ENCODE measurements at regions not wholly inside any gene's neighbourhood (a gene's known extent, or its start where the extent isn't known, plus 50 kb on each side); places are given as distances from the start of the nearest gene placed in this dataset.
"Not testable (repeated sequence)": the region's sequence is repeated elsewhere in the genome, so short reads cannot be mapped to it uniquely, and the experiment has no call there.

DNA sequence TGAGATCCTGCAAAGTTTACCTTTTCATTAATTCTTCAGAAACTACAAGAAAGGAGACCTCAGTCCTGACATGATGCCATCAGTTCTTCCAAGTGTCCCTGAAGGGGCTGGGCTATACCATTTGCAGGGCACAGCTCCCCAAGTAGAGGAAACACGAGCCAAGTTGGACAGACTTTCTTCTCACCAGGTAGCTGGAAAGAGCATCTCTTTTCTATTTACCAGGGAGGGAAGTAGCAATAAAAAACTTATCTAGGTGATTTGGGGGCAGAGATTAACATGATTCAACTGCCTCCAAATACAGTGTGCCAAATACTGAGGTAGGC, 103.9 kb upstream of the KCND3 start:
- DNase-seq (ENCODE audit: low read depth in 1 of 2, low spot score in 1 of 2): no peak

DNA sequence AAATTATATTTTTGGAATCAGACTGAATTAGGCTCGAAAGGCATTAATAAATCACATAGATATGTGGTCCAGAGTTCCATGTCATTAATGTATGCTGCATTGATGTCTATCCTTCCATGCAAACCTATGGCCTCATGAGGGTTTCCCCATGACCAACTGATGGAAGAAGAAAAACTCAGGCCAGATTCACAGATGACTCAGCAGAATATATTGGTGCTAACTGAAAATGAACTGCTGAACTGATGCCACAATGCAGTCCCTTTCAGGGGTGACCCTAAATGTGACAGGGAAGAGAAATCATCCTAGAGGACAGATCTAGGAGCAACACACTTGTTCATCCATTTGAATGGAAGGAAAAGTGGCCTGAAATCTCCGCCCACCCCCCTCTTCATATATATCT, 110.5 kb upstream of the KCND3 start:
- no peak for DNase-seq (ENCODE audit: low read depth in 1 of 2, low spot score in 1 of 2)

DNA sequence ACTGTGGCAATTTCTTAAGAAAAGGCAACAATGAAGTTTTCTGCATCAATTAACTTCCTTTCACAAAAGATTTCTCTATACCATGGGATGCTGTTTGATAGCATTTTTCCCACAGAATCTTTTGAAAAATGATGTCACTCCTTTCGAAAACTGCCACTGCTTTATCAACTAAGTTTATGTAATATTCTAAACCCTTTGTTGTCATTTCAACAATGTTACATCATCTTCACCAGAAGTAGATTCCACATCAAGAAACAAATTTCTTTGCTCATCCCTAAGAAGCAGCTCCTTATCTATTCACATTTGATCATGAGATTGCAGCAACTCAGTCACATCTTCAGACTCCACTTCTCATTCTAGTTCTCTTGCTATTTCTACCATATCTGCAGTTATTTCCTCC, 116.1 kb upstream of the KCND3 start:
- no peak for DNase-seq (ENCODE audit: low read depth in 1 of 2, low spot score in 1 of 2)

DNA sequence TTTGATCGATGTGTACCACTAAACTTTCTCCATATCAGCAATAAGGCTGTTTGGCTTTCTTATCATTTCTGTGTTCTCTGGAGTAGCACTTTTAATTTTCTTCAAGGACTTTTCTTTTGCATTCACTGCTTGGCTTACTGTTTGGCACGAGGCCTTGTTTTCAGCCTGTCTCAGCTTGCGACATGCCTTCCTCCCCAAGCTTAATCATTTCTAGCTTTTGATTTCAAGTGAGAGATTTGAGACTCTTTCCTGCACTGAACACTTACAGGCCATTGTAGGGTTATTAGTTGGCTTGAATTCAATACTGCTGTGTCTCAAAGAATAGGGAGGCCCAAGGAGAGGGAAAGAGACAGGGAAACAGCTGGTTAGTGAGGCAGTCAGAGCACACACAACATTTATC, 120.6 kb upstream of the KCND3 start:
- no peak for DNase-seq (ENCODE audit: low read depth in 1 of 2, low spot score in 1 of 2)

DNA sequence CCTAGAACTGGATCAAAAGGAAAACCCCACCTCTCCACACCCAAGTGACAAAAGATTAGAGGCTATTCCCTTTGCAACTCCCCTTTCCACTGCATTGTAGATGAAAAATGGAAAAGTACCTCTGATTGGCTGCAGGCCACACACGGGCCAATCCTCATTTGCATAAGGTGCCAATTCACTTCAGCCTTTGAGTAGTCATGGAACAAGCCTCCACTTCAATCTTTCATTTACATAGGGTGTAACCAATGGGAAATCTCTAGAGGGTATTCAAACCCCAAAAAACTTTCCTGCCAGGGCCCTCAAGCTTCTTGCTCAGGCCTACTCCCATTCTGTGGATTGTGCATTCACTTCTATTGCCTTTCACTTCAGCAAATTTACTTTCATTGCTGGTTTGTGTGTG, 122.3 kb upstream of the KCND3 start:
- DNase-seq (ENCODE audit: low read depth in 1 of 2, low spot score in 1 of 2): no peak

DNA sequence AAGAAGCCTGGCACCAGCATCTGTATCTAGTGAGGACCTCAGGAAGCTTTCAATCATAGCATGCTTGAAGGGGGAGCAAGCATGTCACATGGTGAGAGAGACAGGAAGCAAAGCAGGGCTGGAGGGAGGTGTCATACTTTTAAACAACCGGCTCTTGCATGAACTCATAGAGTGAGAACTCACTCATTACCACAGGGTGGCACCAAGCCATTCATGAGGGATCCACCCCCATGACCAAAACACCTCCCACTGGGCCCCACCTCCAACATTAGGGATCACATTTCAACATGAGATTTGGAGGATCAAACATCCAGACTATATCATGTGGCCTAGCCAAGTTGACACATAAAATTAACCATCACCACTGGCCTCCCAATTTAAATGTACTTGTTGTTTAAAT, 125.1 kb upstream of the KCND3 start:
- DNase-seq (ENCODE audit: low read depth in 1 of 2, low spot score in 1 of 2): no peak

DNA sequence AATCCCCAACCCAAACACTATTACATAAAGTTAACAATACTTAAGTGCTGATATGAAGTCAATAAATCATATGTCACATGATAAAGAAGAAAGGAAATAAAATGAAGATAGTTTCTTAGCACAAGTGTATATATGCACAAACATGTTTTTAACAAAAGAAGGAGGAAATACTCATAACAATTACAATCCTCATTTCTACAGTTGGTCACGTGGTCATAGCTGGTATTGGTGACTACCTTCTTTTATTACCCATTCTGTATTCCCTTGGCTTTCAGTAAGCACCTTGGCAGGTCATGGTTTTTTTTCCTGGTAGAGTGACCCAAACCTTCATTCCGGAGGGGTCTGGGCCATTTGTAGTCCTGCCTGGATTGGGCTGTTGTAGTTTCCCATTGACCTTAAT, 137.1 kb upstream of the KCND3 start:
- no peak for DNase-seq (ENCODE audit: low read depth in 1 of 2, low spot score in 1 of 2)

DNA sequence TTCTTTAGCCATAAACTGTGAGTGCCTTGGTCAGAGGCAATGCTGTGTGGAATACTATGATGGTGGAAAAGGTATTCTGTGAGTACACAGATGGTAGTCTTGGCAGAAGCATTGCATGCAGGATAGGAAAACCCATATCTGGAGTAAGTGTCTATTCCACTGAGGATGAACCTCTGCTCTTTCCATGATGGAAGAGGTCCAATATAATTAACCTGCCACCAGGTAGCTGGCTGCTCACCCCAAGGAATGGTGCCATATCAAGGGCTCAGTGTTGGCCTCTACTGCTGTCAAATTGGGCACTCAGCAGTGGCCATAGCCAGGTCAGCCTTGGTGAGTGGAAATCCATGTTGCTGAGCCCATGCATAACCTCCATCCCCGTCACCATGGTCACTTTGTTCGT, 138.1 kb upstream of the KCND3 start:
- DNase-seq (ENCODE audit: low read depth in 1 of 2, low spot score in 1 of 2): not testable (repeated sequence)

DNA sequence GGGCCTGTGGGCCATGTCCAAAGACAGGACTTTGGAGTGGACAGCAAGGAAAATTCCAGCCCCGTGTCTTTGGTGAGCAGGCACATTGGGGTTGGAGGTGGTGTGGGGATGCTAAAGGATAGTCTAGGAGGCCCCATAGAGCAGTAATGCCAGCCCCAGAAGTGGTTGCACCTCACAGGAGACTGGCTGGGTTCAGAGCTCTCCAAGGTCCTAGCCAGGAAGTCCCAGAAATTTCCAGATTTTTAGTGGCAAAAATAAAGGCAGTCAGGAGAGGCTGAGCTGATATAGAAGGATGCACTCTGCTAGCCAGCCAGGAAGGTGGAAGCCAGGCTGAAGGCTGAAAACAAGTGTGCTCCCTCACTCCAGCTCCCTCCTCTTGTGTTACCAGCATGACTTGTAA, 144.0 kb upstream of the KCND3 start:
- no peak for DNase-seq (ENCODE audit: low read depth in 1 of 2, low spot score in 1 of 2)

DNA sequence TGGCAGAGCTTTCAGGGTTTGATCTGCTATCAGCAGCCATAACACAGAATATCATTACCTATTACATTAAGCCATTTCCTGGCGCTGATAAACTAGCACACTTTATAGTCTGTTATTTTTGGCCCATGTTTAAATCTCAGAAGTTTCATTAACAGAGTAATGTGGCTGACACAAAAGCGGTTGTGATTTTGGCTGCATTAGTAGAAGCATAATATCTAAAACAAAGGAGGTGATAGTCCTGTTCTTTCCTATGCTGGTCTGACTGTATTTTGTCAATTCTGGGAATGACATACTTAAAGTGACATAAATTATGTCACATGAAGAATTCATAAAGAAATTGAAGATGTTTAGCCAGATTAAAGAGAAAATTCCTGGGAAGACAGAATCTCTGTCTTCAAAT, 151.3 kb upstream of the KCND3 start:
- DNase-seq (ENCODE audit: low read depth in 1 of 2, low spot score in 1 of 2): no peak

DNA sequence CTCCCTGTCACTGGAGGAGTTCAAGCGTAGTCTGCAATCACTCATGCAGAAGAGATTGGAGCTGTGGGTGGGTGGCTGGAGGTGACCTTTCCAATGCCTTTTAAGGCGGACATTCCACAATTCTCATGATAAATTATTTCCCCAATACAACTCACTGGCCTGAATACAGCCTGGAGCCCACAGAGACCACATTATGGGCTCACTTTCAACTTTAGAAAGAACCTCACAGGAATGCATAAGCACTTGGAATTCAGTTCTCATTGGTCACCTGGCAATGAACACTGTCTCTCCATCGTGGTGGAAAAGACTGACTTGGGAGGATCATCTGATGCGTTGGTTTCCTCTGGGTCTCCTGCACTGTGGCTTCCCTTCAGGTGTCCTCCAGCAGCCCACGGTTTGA, 151.8 kb upstream of the KCND3 start:
- no peak for DNase-seq (ENCODE audit: low read depth in 1 of 2, low spot score in 1 of 2)

DNA sequence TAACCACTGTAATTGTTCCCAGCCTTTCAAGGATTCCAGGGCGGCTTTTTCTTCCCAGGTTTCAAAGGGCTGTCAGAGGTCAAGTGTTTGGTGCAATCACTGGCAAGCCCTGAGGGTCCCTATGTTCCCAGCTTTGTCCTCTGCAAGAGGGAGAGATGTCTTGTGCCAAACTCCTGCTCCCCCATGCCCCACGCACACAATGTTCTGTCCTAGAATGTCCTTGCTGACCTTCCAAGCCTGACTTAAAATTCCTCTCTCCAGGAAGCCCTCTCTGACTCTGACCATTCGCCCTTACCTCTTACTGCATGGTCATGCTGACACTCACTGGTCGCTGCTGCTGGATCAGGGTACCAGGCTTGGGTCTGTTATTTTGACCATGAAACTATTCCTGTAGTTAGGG, 152.5 kb upstream of the KCND3 start:
- no peak for DNase-seq (ENCODE audit: low read depth in 1 of 2, low spot score in 1 of 2)

DNA sequence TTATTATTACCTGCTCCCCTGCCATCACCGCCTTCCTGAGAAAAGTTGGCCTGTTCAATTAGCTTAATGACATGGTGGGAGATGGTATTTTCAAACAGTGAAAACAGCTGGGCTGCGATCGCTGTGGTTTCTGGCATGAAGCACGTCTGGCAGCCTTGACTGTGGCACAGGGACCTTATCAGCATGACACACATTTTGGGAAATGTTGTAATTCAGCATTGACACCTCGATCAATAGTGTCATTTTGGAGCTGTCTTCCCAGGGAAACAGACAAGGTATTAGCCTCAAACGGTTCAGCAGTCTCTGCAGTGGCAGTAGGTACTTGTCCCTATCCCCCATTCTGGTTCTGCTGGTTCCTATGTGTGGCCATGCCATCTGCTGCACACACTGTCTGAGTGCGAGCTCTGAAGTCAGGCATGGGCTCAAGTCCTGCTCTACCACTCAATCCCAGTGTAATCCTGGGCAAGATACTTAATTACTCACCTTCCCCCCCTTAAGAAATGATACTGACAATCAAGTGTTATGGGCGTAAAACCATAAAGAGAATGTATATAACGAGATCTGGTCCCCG, 154.5 kb upstream of the KCND3 start:
- DNase-seq (ENCODE audit: low read depth in 1 of 2, low spot score in 1 of 2): no peak

DNA sequence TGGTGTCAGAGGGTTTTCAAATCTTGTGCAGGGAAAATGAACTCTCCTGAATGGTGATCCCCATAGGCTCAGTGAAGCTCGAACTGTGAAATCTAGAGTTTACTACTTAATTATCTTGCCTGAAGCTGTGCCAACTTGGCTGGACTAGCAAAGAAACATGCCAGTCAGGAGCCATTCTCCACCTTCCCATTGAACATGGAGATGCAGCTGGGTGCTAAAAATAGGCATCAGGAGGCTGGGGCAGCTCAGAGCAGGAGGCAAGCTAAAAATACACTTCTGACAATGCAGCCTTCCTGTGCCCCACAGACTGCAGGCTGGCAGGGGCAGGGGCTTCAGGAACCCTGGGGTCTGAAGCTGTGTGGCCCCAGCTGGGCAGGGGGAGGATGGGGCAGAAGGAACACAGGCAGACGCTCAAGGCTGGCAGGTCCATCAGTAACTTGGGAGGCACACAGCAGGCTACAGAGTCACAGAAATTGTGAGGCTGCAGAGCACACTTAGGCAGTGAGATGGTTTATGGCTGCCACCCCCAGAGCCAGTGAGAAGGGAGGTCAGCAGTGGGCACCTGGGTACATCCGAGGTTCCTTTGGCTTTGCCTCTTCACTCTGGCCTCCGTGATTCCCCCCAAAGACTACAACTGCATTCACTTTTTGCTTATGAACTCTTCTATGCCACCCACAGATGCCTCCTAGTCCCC, 155.4 kb upstream of the KCND3 start:
- no peak for DNase-seq (ENCODE audit: low read depth in 1 of 2, low spot score in 1 of 2)

DNA sequence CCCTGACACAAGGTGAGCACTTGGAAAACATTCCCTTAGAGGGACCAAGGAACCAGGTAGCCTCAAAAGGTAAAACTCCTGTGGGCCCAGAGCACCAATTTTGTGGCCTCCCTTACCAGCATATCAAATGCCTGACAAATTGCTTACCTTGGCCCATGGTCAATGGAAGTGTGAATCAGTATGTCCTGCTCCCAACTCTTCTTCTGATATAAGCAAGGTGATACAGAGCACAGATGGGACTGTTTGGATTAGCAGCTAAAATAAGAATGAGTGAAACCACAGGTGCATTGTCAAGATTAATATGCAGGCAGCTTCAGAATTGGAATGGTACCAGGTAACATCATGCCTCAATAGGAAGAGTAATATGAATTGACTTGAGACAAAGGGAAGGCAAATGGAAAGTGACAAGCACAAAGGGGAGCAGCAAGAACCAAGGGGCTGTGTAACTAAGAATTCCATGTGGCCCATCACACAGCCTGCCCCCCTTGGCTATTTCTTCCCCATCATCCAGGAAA, 156.8 kb upstream of the KCND3 start:
- no peak for DNase-seq (ENCODE audit: low read depth in 1 of 2, low spot score in 1 of 2)

DNA sequence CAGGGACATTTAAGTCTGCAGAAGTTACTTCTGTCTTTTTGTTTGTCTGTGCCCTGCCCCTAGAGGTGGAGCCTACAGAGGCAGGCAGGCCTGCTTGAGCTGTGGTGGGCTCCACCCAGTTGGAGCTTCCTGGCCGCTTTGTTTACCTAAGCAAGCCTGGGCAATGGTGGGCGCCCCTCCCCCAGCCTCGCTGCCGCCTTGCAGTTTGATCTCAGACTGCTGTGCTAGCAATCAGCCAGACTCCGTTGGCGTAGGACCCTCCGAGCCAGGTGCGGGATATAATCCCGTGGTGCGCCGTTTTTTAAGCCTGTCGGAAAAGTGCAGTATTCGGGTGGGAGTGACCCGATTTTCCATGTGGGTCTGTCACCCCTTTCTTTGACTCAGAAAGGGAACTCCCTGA, 170.7 kb upstream of the KCND3 start:
- not testable (repeated sequence) for DNase-seq (ENCODE audit: low read depth in 1 of 2, low spot score in 1 of 2)

DNA sequence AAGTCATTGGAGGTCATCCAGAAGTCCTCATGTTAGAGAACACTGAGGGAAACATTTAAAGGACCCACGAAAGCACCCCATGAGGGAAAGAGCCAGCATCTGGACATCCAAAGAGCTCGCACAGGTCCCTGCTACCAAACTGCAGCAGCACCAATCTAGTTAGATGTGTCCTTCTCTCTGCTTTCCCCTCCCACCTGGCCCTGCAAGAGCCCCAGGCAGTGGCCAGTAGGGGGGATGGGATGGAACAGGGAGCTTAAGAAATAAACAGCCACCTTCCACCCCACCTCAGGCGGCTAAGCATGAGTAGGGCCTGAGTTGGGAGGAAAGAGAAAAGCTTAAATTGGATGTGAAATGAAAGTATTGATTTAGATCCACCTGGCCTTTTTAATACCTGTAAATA, 175.9 kb upstream of the KCND3 start:
- no peak for DNase-seq (ENCODE audit: low read depth in 1 of 2, low spot score in 1 of 2)

DNA sequence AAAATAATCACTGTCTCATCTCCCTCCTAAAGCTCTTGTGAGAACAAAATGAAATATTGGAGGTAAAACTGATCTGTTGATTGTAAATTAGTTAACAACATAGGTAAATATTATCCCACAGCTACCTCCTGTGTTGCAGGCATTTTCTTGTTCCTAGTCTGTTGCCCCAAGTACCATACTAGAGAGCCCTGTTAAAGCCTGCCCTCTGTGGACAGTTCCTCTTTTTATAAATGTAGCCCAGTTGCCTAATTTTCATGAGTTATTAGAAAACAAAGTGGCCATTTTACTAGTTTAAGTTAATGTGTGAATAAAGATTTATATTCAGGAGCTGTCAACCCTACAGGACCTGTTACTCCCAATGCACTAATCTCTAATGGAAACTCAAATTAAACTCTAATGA, 180.0 kb upstream of the KCND3 start:
- DNase-seq (ENCODE audit: low read depth in 1 of 2, low spot score in 1 of 2): no peak

DNA sequence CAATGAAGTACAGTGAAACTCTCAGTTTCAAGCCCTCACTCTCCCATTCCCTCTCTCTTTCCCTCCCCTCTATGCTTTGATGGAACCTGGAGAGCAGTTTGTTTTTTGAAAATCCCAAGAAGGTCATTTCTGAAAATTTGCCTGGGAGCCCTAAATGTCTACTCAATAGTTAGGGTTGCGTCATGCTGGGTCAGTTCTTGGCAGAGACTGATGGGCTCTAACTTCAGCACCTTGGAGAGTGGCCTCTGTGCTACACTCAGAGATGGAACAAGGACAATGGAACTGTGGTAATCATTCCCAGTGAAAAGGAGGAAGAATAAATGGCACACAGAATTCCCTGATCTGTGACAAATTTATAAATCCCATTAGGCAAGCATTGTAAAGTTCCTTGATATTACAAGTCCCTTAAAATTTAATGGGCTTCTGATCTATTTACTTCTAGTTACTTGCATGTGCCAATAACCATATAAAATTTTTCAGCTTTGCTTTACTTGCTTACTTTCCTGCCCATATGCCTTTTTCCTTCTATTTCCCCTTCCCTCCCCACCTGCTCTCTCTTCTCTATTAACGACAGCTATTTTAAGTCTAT, 182.9 kb upstream of the KCND3 start:
- DNase-seq (ENCODE audit: low read depth in 1 of 2, low spot score in 1 of 2): no peak

DNA sequence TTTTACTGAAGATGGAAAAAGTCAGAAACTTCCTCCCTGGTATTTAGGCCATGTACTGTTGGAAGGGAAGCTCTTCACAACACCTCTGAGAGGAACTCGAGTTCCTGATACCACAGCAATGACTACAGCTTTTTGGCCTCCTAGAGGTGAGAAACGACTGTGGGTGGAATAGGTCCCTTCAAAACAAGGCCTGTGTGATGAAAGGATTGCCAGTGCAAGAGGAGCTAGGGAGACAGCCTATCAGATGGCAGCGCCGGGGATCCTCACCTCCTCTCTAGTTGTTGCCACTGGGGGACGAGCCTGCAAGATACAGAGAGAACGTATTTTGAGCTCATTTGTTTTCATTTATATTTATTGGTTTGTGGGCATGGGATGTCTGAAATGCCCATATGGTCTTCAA, 187.8 kb upstream of the KCND3 start:
- no peak for DNase-seq (ENCODE audit: low read depth in 1 of 2, low spot score in 1 of 2)

DNA sequence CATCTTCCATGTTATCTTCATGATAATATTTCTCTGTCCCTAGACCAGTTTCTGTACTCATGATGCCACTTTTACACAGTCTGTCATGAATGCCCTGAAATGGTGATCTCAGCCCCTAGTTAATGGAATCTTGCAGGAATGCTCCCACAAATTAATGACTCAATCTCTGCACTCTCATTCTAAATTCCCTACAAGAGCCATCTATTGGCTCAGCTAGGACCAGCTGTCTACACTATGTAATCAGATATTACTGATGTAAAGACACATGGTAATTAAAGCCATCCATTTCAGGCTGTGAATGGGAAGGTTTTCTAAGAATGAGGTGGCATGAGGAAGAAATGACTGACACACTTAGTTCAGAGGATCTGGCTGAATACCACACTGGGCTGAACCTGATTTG, 199.1 kb upstream of the KCND3 start:
- no peak for DNase-seq (ENCODE audit: low read depth in 1 of 2, low spot score in 1 of 2)

DNA sequence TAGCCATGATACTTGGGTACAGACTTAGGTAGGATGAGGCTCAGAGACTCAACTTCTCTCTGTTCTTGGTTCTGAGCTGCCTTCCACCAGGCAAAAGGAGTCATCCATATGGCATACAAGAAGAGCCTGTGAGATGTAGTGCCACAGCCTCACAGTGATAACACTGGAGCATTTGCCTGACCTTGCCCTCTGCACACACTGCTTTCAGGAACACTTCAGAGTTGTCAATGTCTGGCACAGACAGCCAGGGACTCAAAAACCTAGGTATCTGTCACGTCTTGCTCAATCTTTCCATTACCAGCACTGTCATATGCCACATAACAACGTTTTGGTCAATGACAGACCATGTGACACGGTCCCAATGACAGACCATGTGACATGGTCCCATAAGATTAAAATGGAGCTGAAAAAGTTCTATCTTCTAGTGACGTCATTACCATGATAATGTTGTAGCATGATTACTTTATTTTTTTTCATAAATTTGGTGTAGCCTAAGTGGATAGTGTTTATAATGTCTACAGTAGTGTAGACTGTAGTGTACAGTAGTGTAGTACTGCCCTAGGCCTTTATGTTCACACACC, 199.9 kb upstream of the CTTNBP2NL start:
- no peak for DNase-seq (ENCODE audit: low read depth in 1 of 2, low spot score in 1 of 2)

DNA sequence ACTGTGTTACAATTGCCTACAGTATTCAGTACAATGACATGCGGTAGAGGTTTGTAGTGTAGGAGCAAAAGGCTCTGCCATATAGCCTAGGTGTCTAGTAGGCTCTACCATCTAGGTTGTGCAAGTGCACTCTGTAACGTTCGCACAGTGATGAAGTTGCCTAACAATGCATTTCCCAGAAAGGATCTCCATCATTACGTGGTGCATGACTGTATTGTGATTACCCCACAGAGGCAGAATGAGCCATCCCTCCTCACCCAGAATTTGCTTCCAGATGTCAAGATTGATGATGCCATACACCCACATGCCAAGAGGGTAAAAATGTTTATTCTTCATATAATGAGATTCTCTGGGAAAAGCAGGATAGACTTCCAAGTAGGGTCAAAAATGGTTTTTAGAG, 199.3 kb upstream of the CTTNBP2NL start:
- DNase-seq (ENCODE audit: low read depth in 1 of 2, low spot score in 1 of 2): no peak

Measured in stimulated activated CD4-positive, alpha-beta T cell treated with anti-CD3 and anti-CD28 coated beads, Interleukin-15, amount 100 ng/mL, for 1 hour (primary cell).